Endodermal cell (in vitro differentiated cells): ENCODE measurements at regions not wholly inside any gene's neighbourhood (a gene's known extent, or its start where the extent isn't known, plus 50 kb on each side); places are given as distances from the start of the nearest gene placed in this dataset.

ENCODE experiments used
- DNase-seq: peaks from one replicate; pipeline ENCODE4 v3.0.0-alpha.2; 2017
- H3K27ac ChIP-seq: 2 replicates; pipeline ENCODE4 v1.5.1; 2013; ENCODE audit warnings: mild to moderate bottlenecking, low read depth, low read length, moderate library complexity
- H3K27me3 ChIP-seq: 2 replicates; pipeline ENCODE4 v1.6.1; 2013; ENCODE audit warnings: mild to moderate bottlenecking, low read length, moderate library complexity; ENCODE audit not compliant: insufficient read depth, control insufficient read depth, poor library complexity, severe bottlenecking
- H3K36me3 ChIP-seq: 2 replicates; pipeline ENCODE4 v1.7.0; 2013; ENCODE audit warnings: mild to moderate bottlenecking, low read length, moderate library complexity; ENCODE audit not compliant: control insufficient read depth, insufficient read depth
- H3K4me1 ChIP-seq: one replicate; pipeline ENCODE4 v1.7.0; 2013; ENCODE audit warnings: low read length; ENCODE audit not compliant: control insufficient read depth, insufficient read depth
- H3K4me3 ChIP-seq: 2 replicates; pipeline ENCODE4 v1.5.1; 2013; ENCODE audit warnings: mild to moderate bottlenecking, low read length, moderate library complexity
- H3K9ac ChIP-seq: 2 replicates; pipeline ENCODE4 v1.6.1; 2013; ENCODE audit warnings: mild to moderate bottlenecking, low read length, moderate library complexity; ENCODE audit not compliant: poor library complexity, severe bottlenecking; ENCODE audit errors: extremely low read depth
- H3K9me3 ChIP-seq: 2 replicates; pipeline ENCODE4 v1.6.1; 2013; ENCODE audit warnings: mild to moderate bottlenecking, low read length, moderate library complexity; ENCODE audit not compliant: control insufficient read depth
- H3K27ac Mint-ChIP-seq: 2 replicates; pipeline ENCODE4 v1.8.0; 2020; ENCODE audit warnings: mixed read lengths
- H3K27me3 Mint-ChIP-seq: 2 replicates; pipeline ENCODE4 v1.8.0; 2021; ENCODE audit warnings: mild to moderate bottlenecking, mixed read lengths; ENCODE audit not compliant: insufficient read depth
- H3K36me3 Mint-ChIP-seq: 2 replicates; pipeline ENCODE4 v1.8.0; 2020; ENCODE audit warnings: low read depth, mixed read lengths
- H3K4me1 Mint-ChIP-seq: 2 replicates; pipeline ENCODE4 v1.8.0; 2020; ENCODE audit warnings: mixed read lengths
- H3K4me3 Mint-ChIP-seq: 2 replicates; pipeline ENCODE4 v1.8.0; 2020; ENCODE audit warnings: mild to moderate bottlenecking, moderate library complexity, mixed read lengths
- H3K9me3 Mint-ChIP-seq: 2 replicates; pipeline ENCODE4 v1.8.0; 2020; ENCODE audit warnings: mild to moderate bottlenecking, mixed read lengths
- WGBS, 2 experiments: methylation state at CpG; one replicate each; pipeline versions ENCODE4 v1.1.5 to v1.1.7; 2013; ENCODE audit warnings: missing lambda C conversion rate in 2 of 2, mixed read lengths in 1 of 2; ENCODE audit not compliant: insufficient coverage in 1 of 2, insufficient read length in 1 of 2; 5-methylcytosine and 5-hydroxymethylcytosine counted together
- TF ChIP-seq, protein P1 (sequence below): fragments of 200-600 bp; sonication (generic); conservative IDR thresholded peaks from 2 replicates; pipeline ENCODE4 v1.5.0; 2021; ENCODE audit warnings: antibody characterized with exemption, mild to moderate bottlenecking

GRCh38 chr3:27642796-27643195 lies 79.3 kb downstream of the EOMES start:
- H3K4me3 ChIP-seq = no peak overlapping the region
- WGBS, 2 experiments = 93 to 95% methylated on average over 3 to 5 of the region's 5 CpGs
- Mint-ChIP-seq H3K9me3 (no peaks in the 10 kb centered on the region), H3K36me3 (no peaks in the 10 kb centered on the region), H3K4me3 (no peak overlapping the region), H3K27me3 (no peaks in the 10 kb centered on the region), H3K27ac (no peak overlapping the region), H3K4me1 (peaks cover 20% of the 10 kb centered on the region)
- no peaks in the 10 kb centered on the region for H3K9me3 ChIP-seq
- H3K27ac ChIP-seq = no peak overlapping the region
- peaks cover 5% of the 10 kb centered on the region for H3K4me1 ChIP-seq
- no peak overlapping the region for H3K9ac ChIP-seq
- TF ChIP-seq, protein P1, sequence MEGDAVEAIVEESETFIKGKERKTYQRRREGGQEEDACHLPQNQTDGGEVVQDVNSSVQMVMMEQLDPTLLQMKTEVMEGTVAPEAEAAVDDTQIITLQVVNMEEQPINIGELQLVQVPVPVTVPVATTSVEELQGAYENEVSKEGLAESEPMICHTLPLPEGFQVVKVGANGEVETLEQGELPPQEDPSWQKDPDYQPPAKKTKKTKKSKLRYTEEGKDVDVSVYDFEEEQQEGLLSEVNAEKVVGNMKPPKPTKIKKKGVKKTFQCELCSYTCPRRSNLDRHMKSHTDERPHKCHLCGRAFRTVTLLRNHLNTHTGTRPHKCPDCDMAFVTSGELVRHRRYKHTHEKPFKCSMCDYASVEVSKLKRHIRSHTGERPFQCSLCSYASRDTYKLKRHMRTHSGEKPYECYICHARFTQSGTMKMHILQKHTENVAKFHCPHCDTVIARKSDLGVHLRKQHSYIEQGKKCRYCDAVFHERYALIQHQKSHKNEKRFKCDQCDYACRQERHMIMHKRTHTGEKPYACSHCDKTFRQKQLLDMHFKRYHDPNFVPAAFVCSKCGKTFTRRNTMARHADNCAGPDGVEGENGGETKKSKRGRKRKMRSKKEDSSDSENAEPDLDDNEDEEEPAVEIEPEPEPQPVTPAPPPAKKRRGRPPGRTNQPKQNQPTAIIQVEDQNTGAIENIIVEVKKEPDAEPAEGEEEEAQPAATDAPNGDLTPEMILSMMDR = no peak
- DNase-seq = no peak
- no peaks in the 10 kb centered on the region for H3K27me3 ChIP-seq
- no peaks in the 10 kb centered on the region for H3K36me3 ChIP-seq

GRCh38 chr3:27641888-27642601 lies 80.1 kb downstream of the EOMES start:
- H3K27me3 Mint-ChIP-seq = no peaks in the 10 kb centered on the region
- no peaks in the 10 kb centered on the region for H3K9me3 ChIP-seq

GRCh38 chr3:27641271-27641800 lies 80.8 kb downstream of the EOMES start:
- no peak overlapping the region for H3K27ac ChIP-seq
- no peaks in the 10 kb centered on the region for H3K27me3 ChIP-seq
- Mint-ChIP-seq H3K27me3 (no peaks in the 10 kb centered on the region), H3K9me3 (no peaks in the 10 kb centered on the region), H3K4me1 (peaks cover 20% of the 10 kb centered on the region), H3K4me3 (no peak overlapping the region), H3K36me3 (no peaks in the 10 kb centered on the region), H3K27ac (no peak overlapping the region)
- no peaks in the 10 kb centered on the region for H3K36me3 ChIP-seq
- WGBS, 2 experiments = no CpG with 5 or more reads among the region's 1 CpG
- H3K4me3 ChIP-seq = no peak overlapping the region
- H3K9me3 ChIP-seq = no peaks in the 10 kb centered on the region
- TF ChIP-seq, protein P1 = no peak
- H3K9ac ChIP-seq = no peak overlapping the region
- H3K4me1 ChIP-seq = peaks cover 5% of the 10 kb centered on the region
- DNase-seq = no peak

More at GRCh38 chr3:27641888-27642601, 80.1 kb downstream of the EOMES start:
- no peaks in the 10 kb centered on the region for H3K27me3 ChIP-seq
- no peaks in the 10 kb centered on the region for H3K36me3 Mint-ChIP-seq
- H3K4me1 ChIP-seq = peaks cover 5% of the 10 kb centered on the region
- TF ChIP-seq, protein P1 = no peak
- H3K27ac ChIP-seq = no peak overlapping the region
- no peak overlapping the region for H3K4me3 Mint-ChIP-seq
- H3K36me3 ChIP-seq = no peaks in the 10 kb centered on the region
- no peaks in the 10 kb centered on the region for H3K9me3 Mint-ChIP-seq
- 97% methylated on average over 5 of the region's 5 CpGs; no CpG with 5 or more reads in 1 of the 2 experiments for WGBS, 2 experiments
- no peak overlapping the region for H3K27ac Mint-ChIP-seq
- no peak for DNase-seq
- no peak overlapping the region for H3K9ac ChIP-seq
- H3K4me1 Mint-ChIP-seq = peaks cover 20% of the 10 kb centered on the region
- no peak overlapping the region for H3K4me3 ChIP-seq
